CD14-positive monocyte (primary cell): ENCODE measurements at regions not wholly inside any gene's neighbourhood (a gene's known extent, or its start where the extent isn't known, plus 50 kb on each side); places are given as distances from the start of the nearest gene placed in this dataset.
A peak's percentile ranks its signal among the peaks of the same experiment; 100 is the strongest.

Source experiments
- DNase-seq, 3 donors: peaks; one replicate each; pipeline ENCODE4 v3.0.0-alpha.2; 2011 to 2022
- H2AFZ ChIP-seq: 2 replicates; pipeline ENCODE4 v1.6.0; 2012; ENCODE audit warnings: mild to moderate bottlenecking, low read depth, low read length, inconsistent platforms; ENCODE audit not compliant: insufficient read depth, poor library complexity, severe bottlenecking
- H3K27ac ChIP-seq, 2 donors: 1 replicate in 1 of 2; 2 replicates in 1 of 2; pipeline ENCODE4 v1.5.1; 2012 to 2013; ENCODE audit warnings: low read length in 2 of 2, control low read depth in 1 of 2, inconsistent platforms in 1 of 2, low read depth in 1 of 2, mild to moderate bottlenecking in 1 of 2
- H3K27me3 ChIP-seq, 2 donors: one replicate each; pipeline versions ENCODE4 v1.6.0 to v1.6.1; 2011 to 2013; ENCODE audit warnings: low read length in 2 of 2; ENCODE audit not compliant: control insufficient read depth in 2 of 2, insufficient read depth in 2 of 2
- H3K36me3 ChIP-seq, 2 donors: replicated peaks in 1 of 2; 1 replicate in 1 of 2; 2 replicates in 1 of 2; pipeline versions ENCODE4 v1.5.1 to v1.6.1; 2012 to 2013; ENCODE audit warnings: low read length in 2 of 2, control low read depth in 1 of 2, inconsistent platforms in 1 of 2, mild to moderate bottlenecking in 1 of 2; ENCODE audit not compliant: insufficient read depth in 2 of 2, control insufficient read depth in 1 of 2
- H3K4me1 ChIP-seq, 2 donors: 1 replicate in 1 of 2; 2 replicates in 1 of 2; pipeline versions ENCODE4 v1.5.1 to v1.6.1; 2012 to 2013; ENCODE audit warnings: low read length in 2 of 2, control low read depth in 1 of 2, inconsistent platforms in 1 of 2, mild to moderate bottlenecking in 1 of 2, moderate library complexity in 1 of 2; ENCODE audit not compliant: insufficient read depth in 2 of 2, control insufficient read depth in 1 of 2
- H3K4me2 ChIP-seq: replicated peaks from 2 replicates; pipeline ENCODE3; 2012; ENCODE audit warnings: low read length, moderate library complexity, mild to moderate bottlenecking; ENCODE audit not compliant: poor library complexity, severe bottlenecking; ENCODE audit errors: extremely low read depth
- H3K4me3 ChIP-seq, 3 experiments: fragments of 200-600 bp in 1 of 3; sonication (generic) in 1 of 3; replicated peaks in 1 of 3; 1 replicate in 2 of 3; 2 replicates in 1 of 3; pipeline ENCODE4 v1.5.1; 2011 to 2013; ENCODE audit warnings: low read length in 3 of 3, mild to moderate bottlenecking in 3 of 3, control low read depth in 2 of 3, low read depth in 2 of 3, inconsistent platforms in 1 of 3, moderate library complexity in 1 of 3
- H3K79me2 ChIP-seq: 2 replicates; pipeline ENCODE4 v1.6.0; 2012; ENCODE audit warnings: mild to moderate bottlenecking, control low read depth, inconsistent platforms, low read length, moderate library complexity; ENCODE audit not compliant: insufficient read depth
- H3K9ac ChIP-seq: 2 replicates; pipeline ENCODE4 v1.6.0; 2017; ENCODE audit warnings: low read length, mild to moderate bottlenecking; ENCODE audit not compliant: insufficient read depth, poor library complexity, severe bottlenecking
- H3K9me3 ChIP-seq, 2 donors: replicated peaks in 1 of 2; 1 replicate in 1 of 2; 2 replicates in 1 of 2; pipeline versions ENCODE4 v1.5.1 to v1.6.1; 2012 to 2013; ENCODE audit warnings: low read length in 2 of 2, control low read depth in 1 of 2; ENCODE audit not compliant: control insufficient read depth in 1 of 2, insufficient read depth in 1 of 2
- H4K20me1 ChIP-seq: 2 replicates; pipeline ENCODE4 v1.6.0; 2012; ENCODE audit warnings: mild to moderate bottlenecking, low read length, control low read depth, moderate library complexity; ENCODE audit not compliant: insufficient read depth
- H3K27ac Mint-ChIP-seq, 7 donors: one replicate each; pipeline ENCODE4 v1.8.0; 2020; ENCODE audit warnings: mild to moderate bottlenecking in 7 of 7, mixed read lengths in 7 of 7, moderate library complexity in 6 of 7, inconsistent platforms in 2 of 7
- H3K27me3 Mint-ChIP-seq, 3 donors: one replicate each; pipeline ENCODE4 v1.8.0; 2021 to 2022; ENCODE audit warnings: low read depth in 3 of 3, mild to moderate bottlenecking in 3 of 3, mixed read lengths in 3 of 3, moderate library complexity in 3 of 3, inconsistent platforms in 1 of 3
- H3K36me3 Mint-ChIP-seq, 2 donors: one replicate each; pipeline ENCODE4 v1.8.0; 2020; ENCODE audit warnings: mixed read lengths in 2 of 2, inconsistent platforms in 1 of 2, mild to moderate bottlenecking in 1 of 2
- H3K4me1 Mint-ChIP-seq: one replicate; pipeline ENCODE4 v1.8.0; 2020; ENCODE audit warnings: mild to moderate bottlenecking, mixed read lengths
- H3K4me3 Mint-ChIP-seq, 2 donors: one replicate each; pipeline ENCODE4 v1.8.0; 2020; ENCODE audit warnings: mild to moderate bottlenecking in 2 of 2, mixed read lengths in 2 of 2, moderate library complexity in 1 of 2
- H3K9me3 Mint-ChIP-seq, 7 donors: one replicate each; pipeline ENCODE4 v1.8.0; 2020 to 2022; ENCODE audit warnings: mixed read lengths in 7 of 7, mild to moderate bottlenecking in 6 of 7, moderate library complexity in 6 of 7, inconsistent platforms in 2 of 7
- WGBS: methylation state at CpG from one replicate; pipeline ENCODE4 v1.1.5; 2013; ENCODE audit warnings: missing lambda C conversion rate; ENCODE audit not compliant: insufficient coverage; 5-methylcytosine and 5-hydroxymethylcytosine counted together
- intact Hi-C, 2 donors: fragments of 100-400 bp; cut with micrococcal nuclease; formaldehyde crosslinking; loops; one replicate each; pipeline versions ENCODE4 v1.15.0 to v1.15.1; 2023
- TF ChIP-seq, protein P1 (sequence below): fragments of 200-600 bp; IDR thresholded peaks from one replicate; pipeline ENCODE4 v1.8.0; 2022; ENCODE audit warnings: antibody characterized with exemption, mild to moderate bottlenecking

DNA sequence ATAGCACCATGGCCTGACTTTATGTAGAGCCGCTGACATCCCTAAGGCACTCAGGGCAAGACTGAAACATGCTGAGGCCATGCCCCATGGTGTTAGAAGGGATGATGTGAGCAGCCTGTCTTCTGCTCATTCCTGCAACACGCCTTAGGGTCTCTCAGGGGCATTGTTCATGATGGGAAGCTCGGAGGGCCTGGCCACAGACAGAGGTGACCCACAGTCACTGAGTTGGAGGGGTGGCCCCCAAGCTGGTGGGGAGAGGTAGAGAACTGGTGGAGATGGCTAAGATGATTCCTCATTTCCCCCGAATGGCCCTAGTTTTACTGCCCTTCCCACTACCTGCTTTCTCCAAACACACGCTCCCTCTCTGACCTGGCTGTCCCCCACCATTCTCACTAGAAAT, 135.2 kb downstream of the BARX1 start:
- peaks cover 0 to 5% of the 10 kb centered on the region in 2 donors for H3K9me3 ChIP-seq
- no peak overlapping the region for H3K27ac ChIP-seq
- DNase-seq, result no peak
- no peak overlapping the region for H3K4me3 ChIP-seq
- Mint-ChIP-seq H3K4me1 (no peaks in the 10 kb centered on the region), H3K36me3 (no peaks in the 10 kb centered on the region), H3K9me3 (peaks cover 4 to 13% (median 6%) of the 10 kb centered on the region in 7 donors), H3K27ac (peak overlapping the region in 1 of 7 donors; percentile 77), H3K4me3 (no peak overlapping the region), H3K27me3 (peaks cover 7 to 26% (median 15%) of the 10 kb centered on the region in 3 donors)
- H4K20me1 ChIP-seq, result no peaks in the 10 kb centered on the region
- H3K36me3 ChIP-seq, result no peaks in the 10 kb centered on the region
- no peak overlapping the region for H3K4me2 ChIP-seq
- H3K9ac ChIP-seq, result no peak overlapping the region
- H3K79me2 ChIP-seq, result no peaks in the 10 kb centered on the region
- H3K27me3 ChIP-seq, result no peaks in the 10 kb centered on the region
- TF ChIP-seq, protein P1, sequence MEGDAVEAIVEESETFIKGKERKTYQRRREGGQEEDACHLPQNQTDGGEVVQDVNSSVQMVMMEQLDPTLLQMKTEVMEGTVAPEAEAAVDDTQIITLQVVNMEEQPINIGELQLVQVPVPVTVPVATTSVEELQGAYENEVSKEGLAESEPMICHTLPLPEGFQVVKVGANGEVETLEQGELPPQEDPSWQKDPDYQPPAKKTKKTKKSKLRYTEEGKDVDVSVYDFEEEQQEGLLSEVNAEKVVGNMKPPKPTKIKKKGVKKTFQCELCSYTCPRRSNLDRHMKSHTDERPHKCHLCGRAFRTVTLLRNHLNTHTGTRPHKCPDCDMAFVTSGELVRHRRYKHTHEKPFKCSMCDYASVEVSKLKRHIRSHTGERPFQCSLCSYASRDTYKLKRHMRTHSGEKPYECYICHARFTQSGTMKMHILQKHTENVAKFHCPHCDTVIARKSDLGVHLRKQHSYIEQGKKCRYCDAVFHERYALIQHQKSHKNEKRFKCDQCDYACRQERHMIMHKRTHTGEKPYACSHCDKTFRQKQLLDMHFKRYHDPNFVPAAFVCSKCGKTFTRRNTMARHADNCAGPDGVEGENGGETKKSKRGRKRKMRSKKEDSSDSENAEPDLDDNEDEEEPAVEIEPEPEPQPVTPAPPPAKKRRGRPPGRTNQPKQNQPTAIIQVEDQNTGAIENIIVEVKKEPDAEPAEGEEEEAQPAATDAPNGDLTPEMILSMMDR, result no peak
- intact Hi-C loops, result no loop called here
- H2AFZ ChIP-seq, result no peak overlapping the region
- H3K4me1 ChIP-seq, result no peaks in the 10 kb centered on the region
- 80% methylated on average over 2 of the region's 5 CpGs for WGBS

DNA sequence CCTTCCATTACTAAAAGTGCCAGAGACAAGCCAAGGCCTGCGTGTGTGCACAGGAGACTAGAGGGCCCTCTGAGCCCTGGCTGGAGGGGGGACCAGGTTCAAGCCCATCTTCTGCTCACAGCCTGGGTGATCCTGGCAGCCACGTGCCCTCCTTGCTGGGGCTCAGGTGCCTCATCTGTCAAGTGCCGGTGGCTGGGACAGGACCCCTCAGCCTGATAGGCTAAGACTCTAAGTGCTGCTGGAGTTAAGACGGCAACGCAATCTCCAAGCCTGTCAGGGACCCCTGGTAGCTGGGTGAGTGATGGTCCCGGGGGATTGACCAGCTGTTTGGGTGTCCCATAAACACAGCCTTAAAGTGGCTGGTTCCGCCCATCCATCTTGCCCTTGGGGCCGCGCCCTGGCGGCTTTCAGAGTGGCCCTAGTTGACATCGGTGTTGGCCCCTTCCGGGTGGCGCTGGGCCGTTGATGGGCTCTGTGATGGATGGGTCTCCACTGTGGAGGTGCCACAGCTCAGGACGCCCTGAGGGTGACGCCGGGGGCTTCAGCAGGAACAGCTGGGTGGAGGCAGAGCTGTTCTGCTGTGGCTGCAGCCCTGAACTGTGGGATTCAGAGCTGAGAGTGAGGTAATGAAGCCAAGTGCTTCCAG, 136.2 kb downstream of the BARX1 start:
- Histone ChIP-seq H3K36me3 (no peaks in the 10 kb centered on the region), H2AFZ (no peak overlapping the region), H3K79me2 (no peaks in the 10 kb centered on the region), H3K9ac (no peak overlapping the region), H3K4me2 (no peak overlapping the region), H4K20me1 (no peaks in the 10 kb centered on the region), H3K27ac (no peak overlapping the region), H3K9me3 (peaks cover 0 to 5% of the 10 kb centered on the region in 2 donors), H3K4me1 (no peaks in the 10 kb centered on the region), H3K27me3 (no peaks in the 10 kb centered on the region), H3K4me3 (no peak overlapping the region)
- TF ChIP-seq, protein P1, result no peak
- Mint-ChIP-seq H3K4me1 (no peaks in the 10 kb centered on the region), H3K4me3 (no peak overlapping the region), H3K27me3 (peaks cover 7 to 24% (median 13%) of the 10 kb centered on the region in 3 donors), H3K27ac (no peak overlapping the region), H3K36me3 (no peaks in the 10 kb centered on the region), H3K9me3 (peaks cover 4 to 13% (median 6%) of the 10 kb centered on the region in 7 donors)
- intact Hi-C loops, result no loop called here
- 76% methylated on average over 16 of the region's 17 CpGs for WGBS
- no peak for DNase-seq
